HCT116 (cell line): ENCODE measurements at regions not wholly inside any gene's neighbourhood (a gene's known extent, or its start where the extent isn't known, plus 50 kb on each side); places are given as distances from the start of the nearest gene placed in this dataset.

Source experiments
- ATAC-seq: fragments of 200-7000 bp; cut with Tn5 transposase; 2 replicates; pipeline ENCODE4 v1.9.1; 2020; ENCODE audit warnings: mild to moderate bottlenecking, moderate library complexity
- BruUV-seq: library from RNA; stranded (reverse); fragments of 400-500 nt; replicated peaks from 2 replicates; lab custom pipeline; 2021; lab: Mats Ljungman, UMichigan
- CTCF ChIA-PET: fragments of 300-600 bp; sonication (Branson Sonifier 250); formaldehyde crosslinking; loops from one replicate; lab custom pipeline; 2021; ENCODE audit warnings: antibody characterized with exemption; lab: Charles Lee
- POLR2A ChIA-PET: fragments of 300-600, 350-600 bp; sonication (Branson Sonifier 250); formaldehyde crosslinking; loops from one replicate; lab custom pipeline; 2021; ENCODE audit warnings: antibody characterized with exemption; lab: Charles Lee
- RAD21 ChIA-PET, 2 experiments: fragments of 300-600 bp; sonication (Branson Sonifier 250); formaldehyde crosslinking; loops; one replicate each; lab custom pipeline; 2023; ENCODE audit warnings: low total read pairs in 2 of 2; ENCODE audit not compliant: uncharacterized antibody in 2 of 2, unreplicated experiment in 2 of 2, low non-redundant PET in 1 of 2; lab: Charles Lee
- DNase-seq: peaks from one replicate; pipeline ENCODE4 v3.0.0-alpha.2; 2010; ENCODE audit warnings: low read depth, low spot score
- H2AFZ ChIP-seq: fragments of 200-600 bp; shearing (Covaris generic), sonication (generic); 2 replicates; pipeline ENCODE4 v1.6.1; 2017; ENCODE audit warnings: low read depth, mixed run types, mixed read lengths, antibody characterized with exemption, low read length; ENCODE audit not compliant: poor library complexity, severe bottlenecking
- H3K27ac ChIP-seq: 2 replicates; pipeline ENCODE4 v1.5.1; 2012; ENCODE audit warnings: low read depth, low read length
- H3K27me3 ChIP-seq: fragments of 200-600 bp; sonication (generic); 2 replicates; pipeline ENCODE4 v1.6.1; 2016; ENCODE audit warnings: mixed run types, low read length, mixed read lengths; ENCODE audit not compliant: insufficient read depth
- H3K36me3 ChIP-seq, 2 experiments: fragments of 200-500 bp in 1 of 2; fragments of 200-600 bp in 1 of 2; sonication (Bioruptor generic) in 1 of 2; sonication (generic) in 1 of 2; 2 replicates each; pipeline versions ENCODE4 v1.5.1 to v1.6.1; 2014 to 2016; ENCODE audit warnings: low read length in 2 of 2, inconsistent platforms in 1 of 2, mixed read lengths in 1 of 2, mixed run types in 1 of 2; ENCODE audit not compliant: insufficient read depth in 2 of 2, control insufficient read depth in 1 of 2
- H3K4me1 ChIP-seq, 2 experiments: fragments of 200-600 bp in 1 of 2; sonication (generic) in 1 of 2; 2 replicates each; pipeline versions ENCODE4 v1.5.1 to v1.6.1; 2012 to 2017; ENCODE audit warnings: low read length in 2 of 2, inconsistent platforms in 1 of 2, mild to moderate bottlenecking in 1 of 2, mixed read lengths in 1 of 2, mixed run types in 1 of 2, moderate library complexity in 1 of 2; ENCODE audit not compliant: insufficient read depth in 2 of 2, control insufficient read depth in 1 of 2
- H3K4me2 ChIP-seq: fragments of 200-600 bp; sonication (generic); 2 replicates; pipeline ENCODE4 v1.6.1; 2017; ENCODE audit warnings: mixed run types, low read length, mixed read lengths
- H3K4me3 ChIP-seq, 2 experiments: fragments of 200-600 bp in 1 of 2; sonication (generic) in 1 of 2; replicated peaks in 1 of 2; 2 replicates each; pipeline ENCODE4 v1.5.1; 2011 to 2016; ENCODE audit warnings: low read length in 2 of 2, control low read depth in 1 of 2, low read depth in 1 of 2, mild to moderate bottlenecking in 1 of 2, mixed read lengths in 1 of 2, mixed run types in 1 of 2
- H3K79me2 ChIP-seq: fragments of 200-600 bp; sonication (generic); 2 replicates; pipeline ENCODE4 v1.6.1; 2017; ENCODE audit warnings: mild to moderate bottlenecking, mixed run types, low read length, moderate library complexity, mixed read lengths; ENCODE audit not compliant: insufficient read depth
- H3K9ac ChIP-seq: fragments of 200-600 bp; sonication (generic); 2 replicates; pipeline ENCODE4 v1.6.1; 2016; ENCODE audit warnings: low read length, mixed read lengths
- H3K9me2 ChIP-seq: fragments of 200-600 bp; sonication (generic), shearing (Covaris generic); 2 replicates; pipeline ENCODE4 v1.6.1; 2017; ENCODE audit warnings: mixed run types, mild to moderate bottlenecking, moderate library complexity; ENCODE audit not compliant: insufficient read depth
- H3K9me3 ChIP-seq, 2 experiments: fragments of 200-500 bp in 1 of 2; fragments of 200-600 bp in 1 of 2; sonication (Bioruptor generic) in 1 of 2; sonication (generic) in 1 of 2; 2 replicates each; pipeline ENCODE4 v1.6.1; 2014 to 2017; ENCODE audit warnings: low read length in 2 of 2, mixed read lengths in 2 of 2, inconsistent platforms in 1 of 2, low read depth in 1 of 2, mild to moderate bottlenecking in 1 of 2, mixed run types in 1 of 2, moderate library complexity in 1 of 2; ENCODE audit not compliant: control insufficient read depth in 1 of 2, insufficient read depth in 1 of 2
- H4K20me1 ChIP-seq: fragments of 200-600 bp; sonication (generic), shearing (Covaris generic); 2 replicates; pipeline ENCODE4 v1.6.1; 2017; ENCODE audit warnings: mixed run types, mild to moderate bottlenecking, moderate library complexity; ENCODE audit not compliant: insufficient read depth
- EGR1 ChIP-seq: IDR thresholded peaks from 2 replicates; pipeline ENCODE4 v1.6.1; 2012; ENCODE audit warnings: low read depth
- FOSL1 ChIP-seq: IDR thresholded peaks from 2 replicates; pipeline ENCODE4 v1.6.1; 2012; ENCODE audit warnings: low read depth
- JUND ChIP-seq: IDR thresholded peaks from 2 replicates; pipeline ENCODE4 v1.6.1; 2012
- POLR2A ChIP-seq: IDR thresholded peaks from 2 replicates; pipeline ENCODE4 v1.7.0; 2011; ENCODE audit warnings: borderline replicate concordance; ENCODE audit not compliant: insufficient read depth, insufficient read length; ENCODE audit errors: extremely low read depth
- POLR2AphosphoS5 ChIP-seq: IDR thresholded peaks from 2 replicates; pipeline ENCODE4 v1.6.1; 2011; ENCODE audit warnings: mild to moderate bottlenecking, low read depth, low read length, moderate library complexity
- RAD21 ChIP-seq: IDR thresholded peaks from 2 replicates; pipeline ENCODE4 v1.6.1; 2012; ENCODE audit warnings: low read depth, mild to moderate bottlenecking
- SIN3A ChIP-seq: IDR thresholded peaks from 2 replicates; pipeline ENCODE4 v1.6.1; 2012; ENCODE audit warnings: low read depth
- SP1 ChIP-seq: IDR thresholded peaks from 2 replicates; pipeline ENCODE4 v1.6.1; 2012; ENCODE audit warnings: low read depth
- ZFX ChIP-seq: fragments of 450-650 bp; IDR thresholded peaks from 2 replicates; pipeline ENCODE4 v1.6.1; 2017
- ZNF274 ChIP-seq: fragments of 200-500 bp; sonication (Bioruptor generic); IDR thresholded peaks from 2 replicates; pipeline ENCODE4 v1.6.1; 2014; ENCODE audit warnings: mild to moderate bottlenecking, low read depth, low read length, inconsistent platforms
- intact Hi-C: fragments of 100-400 bp; cut with micrococcal nuclease; formaldehyde crosslinking; loops from 2 replicates; pipeline ENCODE4 v1.10.0; 2022
- TF ChIP-seq, protein P1 (sequence below): IDR thresholded peaks from 2 replicates; pipeline ENCODE4 v1.6.1; 2012

DNA sequence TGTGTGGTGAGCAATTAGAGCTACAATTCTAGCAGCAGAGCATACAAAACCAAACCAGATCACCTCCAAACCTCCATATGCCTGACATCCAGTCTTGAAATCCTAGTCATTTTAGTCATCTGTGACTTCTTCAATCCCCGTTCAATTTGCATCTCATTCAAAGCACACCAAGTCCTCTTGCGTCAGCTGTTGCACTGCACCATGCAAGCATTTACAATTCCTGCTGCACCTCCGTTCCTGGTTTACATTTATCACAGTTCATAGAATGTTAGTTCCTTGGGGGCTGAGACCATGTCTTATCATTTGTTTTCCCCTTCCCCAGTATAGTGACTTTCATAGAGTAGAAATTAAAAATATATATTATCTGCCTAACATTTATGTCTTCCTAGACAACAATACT is 116.9 kb downstream of the BDH1 start:
- ChIA-PET POLR2A (no interaction called here), RAD21 (no interaction called here), CTCF (no interaction called here)
- H3K27me3 ChIP-seq, result no peaks in the 10 kb centered on the region
- BruUV-seq, result no TSS peak
- no peaks in the 10 kb centered on the region for H3K9me3 ChIP-seq
- no peak overlapping the region for H3K4me3 ChIP-seq
- no peaks in the 10 kb centered on the region for H3K9me2 ChIP-seq
- TF ChIP-seq RAD21 (no peak), SP1 (no peak), SIN3A (no peak), ZNF274 (no peak), POLR2AphosphoS5 (no peak), JUND (no peak)
- no peaks in the 10 kb centered on the region for H3K79me2 ChIP-seq
- H3K36me3 ChIP-seq, result no peaks in the 10 kb centered on the region
- H2AFZ ChIP-seq, result no peak overlapping the region
- H3K27ac ChIP-seq, result no peak overlapping the region
- ATAC-seq, result no peak
- H3K9ac ChIP-seq, result no peak overlapping the region
- no peak for DNase-seq
- no peaks in the 10 kb centered on the region for H4K20me1 ChIP-seq
- H3K4me1 ChIP-seq, result no peaks in the 10 kb centered on the region
- intact Hi-C loops, result no loop called here
- no peak overlapping the region for H3K4me2 ChIP-seq

DNA sequence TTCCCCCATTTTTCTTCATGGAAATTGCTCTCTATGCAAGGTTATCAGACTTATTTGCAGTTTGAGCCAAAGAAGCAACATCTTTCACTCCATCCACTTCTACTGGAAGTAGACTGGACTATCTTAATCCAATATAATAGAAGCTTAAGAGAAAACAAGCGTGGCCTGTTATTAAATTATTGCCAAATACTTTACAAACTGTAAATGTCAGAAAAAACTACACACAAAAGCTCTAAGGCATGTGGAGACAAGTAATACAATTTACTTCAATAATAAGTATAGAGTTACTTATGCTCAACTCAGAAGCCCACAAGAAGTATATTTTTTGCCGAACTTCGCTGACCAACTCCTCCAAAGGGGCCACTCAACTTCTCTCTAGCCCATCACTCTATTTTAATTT is 120.3 kb downstream of the BDH1 start:
- Histone ChIP-seq H3K4me1 (no peaks in the 10 kb centered on the region), H3K27ac (no peak overlapping the region), H3K36me3 (no peaks in the 10 kb centered on the region), H3K9me2 (no peaks in the 10 kb centered on the region), H3K9ac (no peak overlapping the region), H2AFZ (no peak overlapping the region), H3K79me2 (no peaks in the 10 kb centered on the region), H3K4me2 (no peak overlapping the region), H3K27me3 (no peaks in the 10 kb centered on the region), H3K9me3 (no peaks in the 10 kb centered on the region), H3K4me3 (no peak overlapping the region), H4K20me1 (no peaks in the 10 kb centered on the region)
- CTCF ChIA-PET, result no interaction called here
- POLR2A ChIA-PET, result no interaction called here
- ATAC-seq, result no peak
- intact Hi-C loops, result no loop called here
- TF ChIP-seq EGR1 (no peak), ZFX (no peak), ZNF274 (no peak), SIN3A (no peak), FOSL1 (no peak), POLR2A (no peak), JUND (no peak)
- TF ChIP-seq, protein P1, sequence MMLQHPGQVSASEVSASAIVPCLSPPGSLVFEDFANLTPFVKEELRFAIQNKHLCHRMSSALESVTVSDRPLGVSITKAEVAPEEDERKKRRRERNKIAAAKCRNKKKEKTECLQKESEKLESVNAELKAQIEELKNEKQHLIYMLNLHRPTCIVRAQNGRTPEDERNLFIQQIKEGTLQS, result no peak
- RAD21 ChIA-PET, result no interaction called here
- no TSS peak for BruUV-seq
- DNase-seq, result no peak
